HepG2 (cell line): ENCODE measurements at regions not wholly inside any gene's neighbourhood (a gene's known extent, or its start where the extent isn't known, plus 50 kb on each side); places are given as distances from the start of the nearest gene placed in this dataset.

Source experiments
- CBX2 ChIP-seq, 2 experiments: fragments of 200-600 bp in 1 of 2; sonication (generic); formaldehyde crosslinking in 1 of 2; IDR thresholded peaks; 2 replicates each; pipeline versions ENCODE4 v1.7.0 to v1.8.1; 2018 to 2022; ENCODE audit warnings: low read depth in 2 of 2, low read length in 1 of 2, mild to moderate bottlenecking in 1 of 2, missing genetic modification reagents in 1 of 2
- CBX5 ChIP-seq: sonication (generic); formaldehyde crosslinking; IDR thresholded peaks from 2 replicates; pipeline ENCODE4 v1.4.0; 2020; ENCODE audit warnings: missing genetic modification reagents, borderline replicate concordance
- GATAD2A ChIP-seq: IDR thresholded peaks from 2 replicates; pipeline ENCODE4 v1.6.1; 2016
- HDAC2 ChIP-seq: sonication (generic); formaldehyde crosslinking; IDR thresholded peaks from 2 replicates; pipeline ENCODE4 v1.4.0; 2020; ENCODE audit warnings: missing genetic modification reagents
- KDM6A ChIP-seq: IDR thresholded peaks from 2 replicates; pipeline ENCODE4 v1.6.1; 2016; ENCODE audit warnings: low read depth
- KLF13 ChIP-seq: sonication (generic); formaldehyde crosslinking; IDR thresholded peaks from 2 replicates; pipeline ENCODE4 v1.4.0; 2020; ENCODE audit warnings: mild to moderate bottlenecking, missing genetic modification reagents
- MZF1 ChIP-seq: sonication (generic); formaldehyde crosslinking; IDR thresholded peaks from 2 replicates; pipeline ENCODE4 v1.8.1; 2023; ENCODE audit warnings: mild to moderate bottlenecking, missing genetic modification reagents, borderline replicate concordance
- SMC3 ChIP-seq: IDR thresholded peaks from 2 replicates; pipeline ENCODE4 v1.6.1; 2011; ENCODE audit warnings: low read length, improper control_type of control experiment
- TCF7 ChIP-seq: sonication (generic); IDR thresholded peaks from 2 replicates; pipeline ENCODE4 v1.6.1; 2016; ENCODE audit warnings: antibody characterized with exemption, low read depth
- ZBTB7A ChIP-seq: sonication (generic); formaldehyde crosslinking; IDR thresholded peaks from 2 replicates; pipeline ENCODE4 v1.8.0; 2022; ENCODE audit warnings: mild to moderate bottlenecking, missing genetic modification reagents
- ZFP1 ChIP-seq: IDR thresholded peaks from 2 replicates; pipeline ENCODE4 v1.6.1; 2016
- ZKSCAN8 ChIP-seq: IDR thresholded peaks from 2 replicates; pipeline ENCODE4 v1.6.1; 2016; ENCODE audit warnings: borderline replicate concordance, missing genetic modification reagents, missing compliant biosample characterization
- TF ChIP-seq, protein P1 (sequence below): sonication (generic); formaldehyde crosslinking; IDR thresholded peaks from 2 replicates; pipeline ENCODE4 v1.5.0; 2020; ENCODE audit warnings: mild to moderate bottlenecking, missing genetic modification reagents, moderate library complexity
- TF ChIP-seq, protein P2 (sequence below): IDR thresholded peaks from 2 replicates; pipeline ENCODE4 v1.6.1; 2012; ENCODE audit warnings: inconsistent platforms

DNA sequence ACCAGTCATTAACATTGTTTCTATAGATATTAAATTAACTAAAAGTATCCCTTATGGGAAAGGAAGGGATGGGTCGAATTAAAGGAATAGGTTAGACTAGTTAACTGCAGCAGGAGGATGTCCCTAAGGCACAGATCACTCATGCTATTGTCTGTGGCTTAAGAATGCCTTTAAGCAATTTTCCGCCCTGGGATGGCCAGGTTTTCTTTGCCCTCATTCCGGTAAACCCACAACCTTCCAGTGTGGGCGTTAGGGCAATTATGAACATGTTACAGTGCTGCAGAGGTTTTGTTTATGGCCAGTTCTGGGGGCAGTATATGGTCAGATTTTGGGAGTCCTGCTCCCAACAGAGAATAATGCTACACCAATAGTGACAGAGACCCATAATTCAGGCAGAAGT lies 139.3 kb upstream of the CDK13 start:
- TF ChIP-seq CBX5 (CRISPR knock-in tag) (no peak), MZF1 (CRISPR knock-in tag) (no peak), ZBTB7A (CRISPR knock-in tag) (no peak), ZKSCAN8 (no peak), KLF13 (CRISPR knock-in tag) (no peak), HDAC2 (CRISPR knock-in tag) (no peak), CBX2 (IDR thresholded peaks at IDR 0.05; ENCODE audit: low read depth, low read length) (no peak), CBX2 (CRISPR knock-in tag; IDR thresholded peaks at IDR 0.05; ENCODE audit: low read depth) (no peak), GATAD2A (CRISPR knock-in tag) (no peak), TCF7 (no peak), KDM6A (CRISPR knock-in tag) (no peak), ZFP1 (no peak), SMC3 (no peak)
- TF ChIP-seq, protein P1, sequence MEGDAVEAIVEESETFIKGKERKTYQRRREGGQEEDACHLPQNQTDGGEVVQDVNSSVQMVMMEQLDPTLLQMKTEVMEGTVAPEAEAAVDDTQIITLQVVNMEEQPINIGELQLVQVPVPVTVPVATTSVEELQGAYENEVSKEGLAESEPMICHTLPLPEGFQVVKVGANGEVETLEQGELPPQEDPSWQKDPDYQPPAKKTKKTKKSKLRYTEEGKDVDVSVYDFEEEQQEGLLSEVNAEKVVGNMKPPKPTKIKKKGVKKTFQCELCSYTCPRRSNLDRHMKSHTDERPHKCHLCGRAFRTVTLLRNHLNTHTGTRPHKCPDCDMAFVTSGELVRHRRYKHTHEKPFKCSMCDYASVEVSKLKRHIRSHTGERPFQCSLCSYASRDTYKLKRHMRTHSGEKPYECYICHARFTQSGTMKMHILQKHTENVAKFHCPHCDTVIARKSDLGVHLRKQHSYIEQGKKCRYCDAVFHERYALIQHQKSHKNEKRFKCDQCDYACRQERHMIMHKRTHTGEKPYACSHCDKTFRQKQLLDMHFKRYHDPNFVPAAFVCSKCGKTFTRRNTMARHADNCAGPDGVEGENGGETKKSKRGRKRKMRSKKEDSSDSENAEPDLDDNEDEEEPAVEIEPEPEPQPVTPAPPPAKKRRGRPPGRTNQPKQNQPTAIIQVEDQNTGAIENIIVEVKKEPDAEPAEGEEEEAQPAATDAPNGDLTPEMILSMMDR (CRISPR knock-in tag) = no peak
- TF ChIP-seq, protein P2, sequence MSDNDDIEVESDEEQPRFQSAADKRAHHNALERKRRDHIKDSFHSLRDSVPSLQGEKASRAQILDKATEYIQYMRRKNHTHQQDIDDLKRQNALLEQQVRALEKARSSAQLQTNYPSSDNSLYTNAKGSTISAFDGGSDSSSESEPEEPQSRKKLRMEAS = no peak
